GM10266 (cell line): ENCODE measurements at regions not wholly inside any gene's neighbourhood (a gene's known extent, or its start where the extent isn't known, plus 50 kb on each side); places are given as distances from the start of the nearest gene placed in this dataset.
"Not testable (repeated sequence)": the region's sequence is repeated elsewhere in the genome, so short reads cannot be mapped to it uniquely, and the experiment has no call there.

ENCODE experiments used
- DNase-seq: peaks from one replicate; pipeline ENCODE4 v3.0.0; 2012; ENCODE audit errors: extremely low spot score
- CTCF ChIP-seq: IDR thresholded peaks from 2 replicates; pipeline ENCODE4 v1.5.1; 2012; ENCODE audit warnings: mild to moderate bottlenecking, low read depth; ENCODE audit not compliant: control insufficient read depth, insufficient read depth; ENCODE audit errors: missing control alignments

GRCh38 chr9:115416299-115416698 is 298.3 kb upstream of the TNC start:
- TF ChIP-seq CTCF: no peak
- DNase-seq: no peak

DNA sequence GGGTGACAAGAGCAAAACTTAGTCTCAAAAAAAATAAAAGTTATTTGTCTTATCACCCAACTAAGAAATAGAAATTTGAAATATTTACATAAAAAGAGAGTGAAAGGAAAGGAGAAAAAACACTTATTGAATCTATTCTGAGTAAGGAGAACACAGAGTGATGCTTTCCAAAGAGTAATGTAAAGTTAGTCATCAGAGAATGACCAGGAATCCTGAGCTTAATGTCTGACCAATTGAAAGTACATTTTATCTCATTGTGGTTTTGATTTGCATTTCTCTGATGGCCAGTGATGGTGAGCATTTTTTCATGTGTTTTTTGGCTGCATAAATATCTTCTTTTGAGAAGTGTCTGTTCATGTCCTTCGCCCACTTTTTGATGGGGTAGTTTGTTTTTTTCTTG is 300.2 kb upstream of the TNC start:
- DNase-seq: not testable (repeated sequence)

GRCh38 chr9:115422932-115423440 is 305.0 kb upstream of the TNC start:
- DNase-seq: no peak
- no peak for TF ChIP-seq CTCF

DNA sequence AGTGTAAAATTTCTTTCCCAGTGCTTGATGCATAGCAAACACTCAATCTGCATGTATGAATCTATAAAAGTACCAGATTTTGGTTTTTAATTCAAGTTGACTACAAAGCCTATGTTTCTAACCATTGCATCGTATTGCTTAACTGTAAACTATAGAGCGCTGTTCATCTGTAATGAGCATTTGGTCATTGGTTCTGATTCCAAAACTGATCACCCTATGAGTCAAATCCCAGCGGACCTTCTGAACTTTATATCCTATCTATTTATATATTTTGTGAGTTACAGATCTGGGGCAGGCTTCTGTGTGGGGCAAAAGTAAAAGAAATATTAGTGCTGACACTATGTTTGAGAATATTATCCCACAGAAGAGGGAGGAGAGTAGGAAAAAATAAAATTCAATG is 305.7 kb upstream of the TNC start:
- TF ChIP-seq CTCF: no peak
- DNase-seq: no peak

DNA sequence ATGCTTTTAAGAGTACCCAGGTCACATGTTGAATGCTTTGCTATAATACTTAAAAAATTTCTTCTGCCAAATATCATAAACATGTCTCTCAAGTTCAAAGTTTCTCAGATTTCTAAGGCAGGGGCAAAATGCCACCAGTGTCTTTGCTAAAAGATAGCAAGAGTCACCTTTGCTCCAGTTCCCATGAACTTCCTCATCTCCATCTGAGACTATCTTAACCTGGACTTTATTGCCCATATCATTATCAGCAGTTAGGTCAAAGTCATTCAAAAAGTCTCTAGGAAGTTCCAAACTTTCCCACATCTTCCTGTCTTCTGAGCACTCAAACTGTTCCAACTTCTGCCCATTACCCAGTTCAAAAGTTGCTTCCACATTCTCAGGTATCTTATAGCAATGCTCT is 307.6 kb upstream of the TNC start:
- no peak for TF ChIP-seq CTCF

GRCh38 chr9:115437418-115437817 is 319.5 kb upstream of the TNC start:
- no peak for DNase-seq
- no peak for TF ChIP-seq CTCF

More for the DNA sequence above, 307.6 kb upstream of the TNC start:
- no peak for DNase-seq

GRCh38 chr9:115439641-115440040 is 321.7 kb upstream of the TNC start:
- no peak for TF ChIP-seq CTCF

GRCh38 chr9:115442054-115442453 is 324.1 kb upstream of the TNC start:
- no peak for DNase-seq
- no peak for TF ChIP-seq CTCF

More at GRCh38 chr9:115439641-115440040, 321.7 kb upstream of the TNC start:
- DNase-seq: no peak
